GM12892 (cell line): ENCODE measurements at regions not wholly inside any gene's neighbourhood (a gene's known extent, or its start where the extent isn't known, plus 50 kb on each side); places are given as distances from the start of the nearest gene placed in this dataset.

ENCODE experiments used
- POLR2A ChIP-seq: IDR thresholded peaks from 2 replicates; pipeline ENCODE4 v1.6.1; 2011; ENCODE audit warnings: low read depth, low read length, control low read depth
- POLR2AphosphoS5 ChIP-seq: IDR thresholded peaks from 2 replicates; pipeline ENCODE4 v1.6.1; 2011; ENCODE audit warnings: low read depth, low read length, control low read depth
- TAF1 ChIP-seq: IDR thresholded peaks from 2 replicates; pipeline ENCODE4 v1.6.1; 2011; ENCODE audit warnings: low read depth, mild to moderate bottlenecking, control low read depth, low read length, borderline replicate concordance

- no peak for TF ChIP-seq TAF1
- TF ChIP-seq POLR2AphosphoS5, result no peak
- TF ChIP-seq POLR2A, result no peak
Measured at GRCh38 chr14:53473480-53473879, 320.4 kb upstream of the DDHD1 start.
